22Rv1 (cell line): ENCODE measurements at regions not wholly inside any gene's neighbourhood (a gene's known extent, or its start where the extent isn't known, plus 50 kb on each side); places are given as distances from the start of the nearest gene placed in this dataset.

Experiments used
- CTCF ChIP-seq: fragments of 450-650 bp; IDR thresholded peaks from 2 replicates; pipeline ENCODE4 v1.5.1; 2017; ENCODE audit warnings: mild to moderate bottlenecking
- ZFX ChIP-seq: fragments of 450-650 bp; IDR thresholded peaks from 2 replicates; pipeline ENCODE4 v1.6.1; 2017; ENCODE audit warnings: antibody characterized with exemption, borderline replicate concordance

GRCh38 chr1:240004086-240004749, 87.5 kb upstream of the FMN2 start:
- TF ChIP-seq CTCF (peak; percentile 98), ZFX (no peak)
